ENCODE measurements at regions not wholly inside any gene's neighbourhood (a gene's known extent, or its start where the extent isn't known, plus 50 kb on each side); places are given as distances from the start of the nearest gene placed in this dataset.

GRCh38 chr12:127881371-127882140, 385.4 kb upstream of the TMEM132C start:
- no peaks in the 10 kb centered on the region for H3K27me3 ChIP-seq (ENCODE audit: insufficient read depth, low read length)
- no peak overlapping the region for H3K9ac ChIP-seq (ENCODE audit: low read depth, low read length)
- peaks cover 6% of the 10 kb centered on the region; the same call in 1 of the 2 replicates for H3K4me1 ChIP-seq (ENCODE audit: insufficient read depth, low read length)
- no peaks in the 10 kb centered on the region for H3K36me3 ChIP-seq (ENCODE audit: insufficient read depth, low read depth, low read length)
- H3K27ac ChIP-seq (ENCODE audit: low read length), result no peak overlapping the region
- H3K9me3 ChIP-seq (ENCODE audit: insufficient read depth, low read depth, low read length), result no peaks in the 10 kb centered on the region
- H3K4me3 ChIP-seq (ENCODE audit: low read length), result no peak overlapping the region

- Histone ChIP-seq H3K4me1 (ENCODE audit: insufficient read depth, low read length) (peaks cover 6% of the 10 kb centered on the region; the same call in 1 of the 2 replicates), H3K9ac (ENCODE audit: low read depth, low read length) (no peak overlapping the region), H3K27ac (ENCODE audit: low read length) (no peak overlapping the region), H3K9me3 (ENCODE audit: insufficient read depth, low read depth, low read length) (no peaks in the 10 kb centered on the region), H3K27me3 (ENCODE audit: insufficient read depth, low read length) (no peaks in the 10 kb centered on the region), H3K36me3 (ENCODE audit: insufficient read depth, low read depth, low read length) (no peaks in the 10 kb centered on the region), H3K4me3 (ENCODE audit: low read length) (no peak overlapping the region)
Observed at GRCh38 chr12:127883013-127883412, 384.0 kb upstream of the TMEM132C start.

GRCh38 chr12:127885954-127886750, 380.8 kb upstream of the TMEM132C start:
- Histone ChIP-seq H3K4me1 (ENCODE audit: insufficient read depth, low read length) (peaks cover 4% of the 10 kb centered on the region; the same call in 1 of the 2 replicates), H3K27ac (ENCODE audit: low read length) (no peak overlapping the region), H3K36me3 (ENCODE audit: insufficient read depth, low read depth, low read length) (no peaks in the 10 kb centered on the region), H3K27me3 (ENCODE audit: insufficient read depth, low read length) (no peaks in the 10 kb centered on the region), H3K4me3 (ENCODE audit: low read length) (no peak overlapping the region), H3K9ac (ENCODE audit: low read depth, low read length) (no peak overlapping the region), H3K9me3 (ENCODE audit: insufficient read depth, low read depth, low read length) (no peaks in the 10 kb centered on the region)

GRCh38 chr12:127886827-127887226, 380.1 kb upstream of the TMEM132C start:
- H3K36me3 ChIP-seq (ENCODE audit: insufficient read depth, low read depth, low read length), result no peaks in the 10 kb centered on the region
- H3K4me1 ChIP-seq (ENCODE audit: insufficient read depth, low read length), result no peaks in the 10 kb centered on the region
- no peaks in the 10 kb centered on the region for H3K9me3 ChIP-seq (ENCODE audit: insufficient read depth, low read depth, low read length)
- H3K9ac ChIP-seq (ENCODE audit: low read depth, low read length), result no peak overlapping the region
- no peak overlapping the region for H3K4me3 ChIP-seq (ENCODE audit: low read length)
- no peaks in the 10 kb centered on the region for H3K27me3 ChIP-seq (ENCODE audit: insufficient read depth, low read length)
- no peak overlapping the region for H3K27ac ChIP-seq (ENCODE audit: low read length)

- no peaks in the 10 kb centered on the region for H3K27me3 ChIP-seq (ENCODE audit: insufficient read depth, low read length)
- no peaks in the 10 kb centered on the region for H3K36me3 ChIP-seq (ENCODE audit: insufficient read depth, low read depth, low read length)
- H3K9ac ChIP-seq (ENCODE audit: low read depth, low read length), result no peak overlapping the region
- no peak overlapping the region for H3K4me3 ChIP-seq (ENCODE audit: low read length)
- no peaks in the 10 kb centered on the region for H3K9me3 ChIP-seq (ENCODE audit: insufficient read depth, low read depth, low read length)
- H3K4me1 ChIP-seq (ENCODE audit: insufficient read depth, low read length), result peaks cover 1% of the 10 kb centered on the region; the same call in 1 of the 2 replicates
- H3K27ac ChIP-seq (ENCODE audit: low read length), result no peak overlapping the region
Observed at GRCh38 chr12:127888943-127889719, 377.8 kb upstream of the TMEM132C start.

GRCh38 chr12:127893895-127894609, 372.9 kb upstream of the TMEM132C start:
- peaks cover 3% of the 10 kb centered on the region; the same call in 1 of the 2 replicates for H3K4me1 ChIP-seq (ENCODE audit: insufficient read depth, low read length)
- H3K9ac ChIP-seq (ENCODE audit: low read depth, low read length), result no peak overlapping the region
- no peaks in the 10 kb centered on the region for H3K36me3 ChIP-seq (ENCODE audit: insufficient read depth, low read depth, low read length)
- no peak overlapping the region for H3K4me3 ChIP-seq (ENCODE audit: low read length)
- no peak overlapping the region for H3K27ac ChIP-seq (ENCODE audit: low read length)
- no peaks in the 10 kb centered on the region for H3K9me3 ChIP-seq (ENCODE audit: insufficient read depth, low read depth, low read length)
- no peaks in the 10 kb centered on the region for H3K27me3 ChIP-seq (ENCODE audit: insufficient read depth, low read length)

GRCh38 chr12:127896661-127897060, 370.3 kb upstream of the TMEM132C start:
- Histone ChIP-seq H3K36me3 (ENCODE audit: insufficient read depth, low read depth, low read length) (no peaks in the 10 kb centered on the region), H3K27ac (ENCODE audit: low read length) (no peak overlapping the region), H3K9ac (ENCODE audit: low read depth, low read length) (no peak overlapping the region), H3K27me3 (ENCODE audit: insufficient read depth, low read length) (no peaks in the 10 kb centered on the region), H3K9me3 (ENCODE audit: insufficient read depth, low read depth, low read length) (no peaks in the 10 kb centered on the region), H3K4me3 (ENCODE audit: low read length) (no peak overlapping the region), H3K4me1 (ENCODE audit: insufficient read depth, low read length) (peaks cover 3% of the 10 kb centered on the region; the same call in 1 of the 2 replicates)

GRCh38 chr12:127898616-127899015, 368.4 kb upstream of the TMEM132C start:
- no peaks in the 10 kb centered on the region for H3K9me3 ChIP-seq (ENCODE audit: insufficient read depth, low read depth, low read length)
- H3K27me3 ChIP-seq (ENCODE audit: insufficient read depth, low read length), result no peaks in the 10 kb centered on the region
- peaks cover 7% of the 10 kb centered on the region; the same call in 1 of the 2 replicates for H3K4me1 ChIP-seq (ENCODE audit: insufficient read depth, low read length)
- H3K27ac ChIP-seq (ENCODE audit: low read length), result no peak overlapping the region
- H3K9ac ChIP-seq (ENCODE audit: low read depth, low read length), result no peak overlapping the region
- H3K4me3 ChIP-seq (ENCODE audit: low read length), result no peak overlapping the region
- no peaks in the 10 kb centered on the region for H3K36me3 ChIP-seq (ENCODE audit: insufficient read depth, low read depth, low read length)

GRCh38 chr12:127899971-127900370, 367.0 kb upstream of the TMEM132C start:
- no peaks in the 10 kb centered on the region for H3K9me3 ChIP-seq (ENCODE audit: insufficient read depth, low read depth, low read length)
- no peaks in the 10 kb centered on the region for H3K27me3 ChIP-seq (ENCODE audit: insufficient read depth, low read length)
- H3K36me3 ChIP-seq (ENCODE audit: insufficient read depth, low read depth, low read length), result no peaks in the 10 kb centered on the region
- peaks cover 4% of the 10 kb centered on the region; the same call in 1 of the 2 replicates for H3K4me1 ChIP-seq (ENCODE audit: insufficient read depth, low read length)
- H3K27ac ChIP-seq (ENCODE audit: low read length), result no peak overlapping the region
- no peak overlapping the region for H3K9ac ChIP-seq (ENCODE audit: low read depth, low read length)
- no peak overlapping the region for H3K4me3 ChIP-seq (ENCODE audit: low read length)

- Histone ChIP-seq H3K4me3 (ENCODE audit: low read length) (no peak overlapping the region), H3K27ac (ENCODE audit: low read length) (no peak overlapping the region), H3K9me3 (ENCODE audit: insufficient read depth, low read depth, low read length) (no peaks in the 10 kb centered on the region), H3K36me3 (ENCODE audit: insufficient read depth, low read depth, low read length) (no peaks in the 10 kb centered on the region), H3K9ac (ENCODE audit: low read depth, low read length) (no peak overlapping the region), H3K27me3 (ENCODE audit: insufficient read depth, low read length) (no peaks in the 10 kb centered on the region), H3K4me1 (ENCODE audit: insufficient read depth, low read length) (peaks cover 4% of the 10 kb centered on the region; the same call in 1 of the 2 replicates)
Observed at GRCh38 chr12:127900386-127900785, 366.6 kb upstream of the TMEM132C start.

- Histone ChIP-seq H3K4me1 (ENCODE audit: insufficient read depth, low read length) (peaks cover 4% of the 10 kb centered on the region; the same call in 1 of the 2 replicates), H3K9me3 (ENCODE audit: insufficient read depth, low read depth, low read length) (no peaks in the 10 kb centered on the region), H3K27ac (ENCODE audit: low read length) (no peak overlapping the region), H3K9ac (ENCODE audit: low read depth, low read length) (no peak overlapping the region), H3K36me3 (ENCODE audit: insufficient read depth, low read depth, low read length) (no peaks in the 10 kb centered on the region), H3K27me3 (ENCODE audit: insufficient read depth, low read length) (no peaks in the 10 kb centered on the region), H3K4me3 (ENCODE audit: low read length) (0 out of 2 replicates have a peak overlapping the region, but pooled peaks have one; percentile 3)
Observed at GRCh38 chr12:127903146-127903545, 363.8 kb upstream of the TMEM132C start.

All from iPS-20b (cell line).